ENCODE measurements at regions not wholly inside any gene's neighbourhood (a gene's known extent, or its start where the extent isn't known, plus 50 kb on each side); places are given as distances from the start of the nearest gene placed in this dataset.
"Not testable (repeated sequence)": the region's sequence is repeated elsewhere in the genome, so short reads cannot be mapped to it uniquely, and the experiment has no call there.

GRCh38 chr11:122020902-122021301 lies 95.1 kb downstream of the BLID start:
- no peak for DNase-seq

- DNase-seq, result no peak
These were observed 95.9 kb downstream of the BLID start for GRCh38 chr11:122019908-122020694.

- DNase-seq, result no peak
These were observed 108.4 kb downstream of the BLID start for GRCh38 chr11:122007601-122008071.

- DNase-seq, result no peak
These were observed 111.6 kb downstream of the BLID start for GRCh38 chr11:122004446-122004845.

GRCh38 chr11:122002926-122003325 lies 113.1 kb downstream of the BLID start:
- no peak for DNase-seq

- no peak for DNase-seq
These were observed 114.0 kb downstream of the BLID start for GRCh38 chr11:122002047-122002446.

GRCh38 chr11:121999651-122000050 lies 116.4 kb downstream of the BLID start:
- DNase-seq, result no peak

- DNase-seq, result no peak
These were observed 119.4 kb downstream of the BLID start for GRCh38 chr11:121996574-121996973.

GRCh38 chr11:121983901-121984300 lies 132.1 kb downstream of the BLID start:
- DNase-seq, result no peak

- not testable (repeated sequence) for DNase-seq
These were observed 138.1 kb downstream of the BLID start for GRCh38 chr11:121977914-121978313.

GRCh38 chr11:121968638-121969037 lies 147.4 kb downstream of the BLID start:
- DNase-seq, result no peak

GRCh38 chr11:121967131-121967704 lies 148.8 kb downstream of the BLID start:
- no peak for DNase-seq

GRCh38 chr11:121965330-121965729 lies 150.7 kb downstream of the BLID start:
- no peak for DNase-seq

- no peak for DNase-seq
These were observed 151.4 kb downstream of the BLID start for GRCh38 chr11:121964591-121964990.

- DNase-seq, result not testable (repeated sequence)
These were observed 152.2 kb downstream of the BLID start for GRCh38 chr11:121963846-121964245.

- DNase-seq, result no peak
These were observed 154.7 kb downstream of the BLID start for GRCh38 chr11:121961321-121961801.

GRCh38 chr11:121958971-121959325 lies 157.1 kb downstream of the BLID start:
- no peak for DNase-seq

- DNase-seq, result no peak
These were observed 157.6 kb downstream of the BLID start for GRCh38 chr11:121958323-121958970.

GRCh38 chr11:121953122-121953521 lies 162.9 kb downstream of the BLID start:
- no peak for DNase-seq

- no peak for DNase-seq
These were observed 165.9 kb downstream of the BLID start for GRCh38 chr11:121950160-121950559.

GRCh38 chr11:121946514-121946913 lies 169.5 kb downstream of the BLID start:
- no peak for DNase-seq

- DNase-seq, result no peak
These were observed 171.3 kb downstream of the BLID start for GRCh38 chr11:121944556-121945230.

GRCh38 chr11:121938076-121938475 lies 177.9 kb downstream of the BLID start:
- no peak for DNase-seq

Measured in NK-92 treated with Interleukin-12 subunit alpha and Interleukin-12 subunit beta, amount 100 ng/mL, for 24 hours (cell line).